GM19328 (cell line): ENCODE measurements at regions not wholly inside any gene's neighbourhood (a gene's known extent, or its start where the extent isn't known, plus 50 kb on each side); places are given as distances from the start of the nearest gene placed in this dataset.

Experiments
- ATAC-seq: cut with Tn5 transposase; IDR thresholded peaks from one replicate; pipeline ENCODE4 v1.9.1; 2021; ENCODE audit warnings: mild to moderate bottlenecking, moderate library complexity; ENCODE audit not compliant: unreplicated experiment

DNA sequence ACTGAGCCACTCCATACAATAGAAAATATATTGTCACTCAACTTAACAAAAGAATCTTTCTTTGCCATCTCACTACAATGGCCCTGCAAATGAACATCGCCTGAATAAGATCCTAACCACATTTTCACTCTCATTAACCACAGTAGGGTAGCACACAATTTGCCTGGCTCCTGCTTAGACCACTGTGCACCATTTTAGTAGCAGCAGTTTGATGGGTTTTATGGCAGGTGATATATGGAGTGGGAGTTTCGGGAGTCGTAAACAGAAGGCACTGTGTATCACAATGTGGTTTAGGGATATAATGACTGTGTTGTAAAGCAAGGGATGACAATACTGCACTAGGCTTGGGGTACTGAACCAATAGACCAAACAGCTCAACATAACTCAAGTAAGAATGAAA, 617.4 kb downstream of the BCL11A start:
- ATAC-seq = no peak

GRCh38 chr2:59935005-59935404, 618.4 kb downstream of the BCL11A start:
- ATAC-seq = no peak

- no peak for ATAC-seq
These were observed 619.5 kb downstream of the BCL11A start for GRCh38 chr2:59933948-59934347.

GRCh38 chr2:59932341-59932740, 621.1 kb downstream of the BCL11A start:
- no peak for ATAC-seq

GRCh38 chr2:59930430-59930829, 623.0 kb downstream of the BCL11A start:
- no peak for ATAC-seq

GRCh38 chr2:59926731-59927130, 626.7 kb downstream of the BCL11A start:
- ATAC-seq = no peak

GRCh38 chr2:59925321-59925720, 628.1 kb downstream of the BCL11A start:
- no peak for ATAC-seq

GRCh38 chr2:59924346-59924745, 629.1 kb downstream of the BCL11A start:
- no peak for ATAC-seq

DNA sequence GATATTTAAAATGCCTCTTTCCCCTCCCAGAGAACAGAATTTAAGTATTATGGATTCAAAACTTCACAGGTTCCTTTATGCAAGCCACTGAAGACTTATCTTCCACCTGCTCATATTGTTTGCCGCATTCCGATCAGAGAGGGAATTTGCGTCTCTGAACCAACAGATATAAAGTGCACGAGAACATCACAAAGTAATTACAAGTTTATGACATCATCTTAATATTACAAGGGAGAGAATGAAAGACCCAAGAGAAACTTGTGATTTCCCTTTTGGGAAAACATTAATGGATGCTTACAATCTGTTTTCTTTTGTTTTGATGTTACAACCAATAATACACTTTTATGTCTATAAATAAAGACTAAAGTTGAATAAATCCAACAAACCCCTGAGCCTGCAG, 631.0 kb downstream of the BCL11A start:
- ATAC-seq = no peak

DNA sequence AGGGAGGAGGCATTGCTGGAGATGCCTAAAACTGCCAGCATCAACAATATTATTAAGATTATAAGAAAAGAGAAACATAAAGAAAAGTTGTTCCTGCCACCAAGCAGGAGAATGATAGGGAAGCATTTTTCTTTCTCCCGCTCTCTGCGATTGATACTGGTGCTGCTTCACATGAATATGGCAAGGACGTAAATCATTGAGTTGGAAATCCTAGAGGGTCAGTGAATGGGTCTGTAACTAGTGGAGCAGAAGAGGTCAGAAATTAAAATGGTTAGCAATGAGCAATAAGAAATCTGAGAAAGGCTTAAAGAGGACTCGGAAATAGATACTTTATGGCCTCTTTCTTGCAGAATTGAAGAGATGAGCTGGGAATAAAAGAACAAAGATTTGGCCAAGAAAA, 631.7 kb downstream of the BCL11A start:
- no peak for ATAC-seq

- no peak for ATAC-seq
These were observed 632.5 kb downstream of the BCL11A start for GRCh38 chr2:59920961-59921360.

- ATAC-seq = no peak
These were observed 633.1 kb downstream of the BCL11A start for GRCh38 chr2:59920307-59920706.

DNA sequence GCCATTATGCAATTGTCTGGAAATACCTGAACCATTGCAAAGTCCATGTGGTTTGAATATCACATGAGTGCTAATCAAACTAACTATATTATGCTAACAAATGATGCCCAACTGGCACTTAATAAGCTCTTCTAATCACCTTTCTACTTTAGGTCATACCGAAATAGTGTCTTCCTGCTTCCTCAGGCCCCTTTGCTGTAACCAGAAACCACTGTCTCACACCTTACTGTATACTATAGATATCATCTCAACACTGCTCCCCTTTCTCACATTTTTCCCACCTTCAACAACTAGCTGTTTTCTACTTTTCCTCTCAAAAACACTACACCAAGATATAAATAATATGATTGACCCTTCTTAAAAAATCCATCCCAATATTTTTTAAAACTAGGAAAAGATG, 633.9 kb downstream of the BCL11A start:
- ATAC-seq = no peak

DNA sequence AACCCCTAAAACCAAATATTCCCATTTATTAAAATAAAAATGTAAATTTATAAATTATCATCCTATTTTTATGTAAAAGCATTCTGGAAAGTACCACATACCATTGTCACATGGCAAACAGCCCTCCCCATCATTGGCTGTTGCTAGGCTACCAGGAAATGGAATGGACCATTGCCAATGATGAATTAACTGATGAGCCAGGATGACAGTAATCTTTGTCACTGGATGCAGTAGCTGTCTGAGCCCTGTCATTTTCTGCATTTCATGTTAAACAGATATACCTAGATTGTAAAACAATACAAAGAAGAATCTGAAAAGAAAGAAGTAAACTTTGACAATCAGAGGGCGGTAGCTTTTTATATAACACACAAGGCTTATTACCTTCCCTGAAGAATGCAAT, 641.4 kb downstream of the BCL11A start:
- no peak for ATAC-seq

- ATAC-seq = no peak
These were observed 643.3 kb downstream of the BCL11A start for GRCh38 chr2:59910166-59910565.

DNA sequence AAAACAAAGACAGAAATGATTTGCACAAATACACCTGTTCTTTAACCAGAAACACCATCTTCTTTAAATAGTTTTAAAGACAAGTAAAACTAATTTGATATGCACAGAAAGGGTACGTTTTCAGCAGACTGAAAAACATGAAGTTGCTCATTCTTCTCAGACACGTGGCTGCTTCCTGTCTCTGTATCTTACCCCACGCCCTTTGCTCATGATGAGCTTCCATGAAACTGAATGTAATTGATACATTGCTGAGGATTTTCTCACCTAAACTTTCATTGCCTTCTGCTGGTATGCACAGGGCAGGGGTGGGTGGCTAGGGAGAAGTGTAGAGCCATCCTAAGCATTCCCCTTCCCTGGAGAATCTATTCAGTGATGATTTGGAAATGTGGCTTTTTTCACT, 644.3 kb downstream of the BCL11A start:
- no peak for ATAC-seq

DNA sequence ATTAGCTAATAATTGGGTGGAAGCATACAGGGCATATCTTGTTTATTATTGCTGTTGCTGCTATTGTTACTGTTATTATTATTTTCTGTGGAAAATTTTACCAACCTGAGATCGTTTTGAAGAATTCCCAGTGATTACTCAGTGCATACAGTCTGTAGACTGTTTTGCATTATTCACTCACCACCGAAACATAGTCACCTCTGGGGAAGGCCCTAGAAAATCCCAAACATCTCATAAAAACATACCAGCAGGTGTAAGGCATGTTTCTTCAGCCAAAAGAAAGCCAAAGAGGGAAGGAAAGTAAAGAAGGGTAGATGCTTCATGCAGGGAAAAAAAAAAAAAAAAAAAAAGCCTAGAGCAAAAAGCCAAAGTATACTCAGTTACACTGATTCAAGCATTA, 647.7 kb downstream of the BCL11A start:
- ATAC-seq = no peak

GRCh38 chr2:59903994-59904544, 649.4 kb downstream of the BCL11A start:
- ATAC-seq = no peak

GRCh38 chr2:59900728-59901452, 652.6 kb downstream of the BCL11A start:
- ATAC-seq = no peak

DNA sequence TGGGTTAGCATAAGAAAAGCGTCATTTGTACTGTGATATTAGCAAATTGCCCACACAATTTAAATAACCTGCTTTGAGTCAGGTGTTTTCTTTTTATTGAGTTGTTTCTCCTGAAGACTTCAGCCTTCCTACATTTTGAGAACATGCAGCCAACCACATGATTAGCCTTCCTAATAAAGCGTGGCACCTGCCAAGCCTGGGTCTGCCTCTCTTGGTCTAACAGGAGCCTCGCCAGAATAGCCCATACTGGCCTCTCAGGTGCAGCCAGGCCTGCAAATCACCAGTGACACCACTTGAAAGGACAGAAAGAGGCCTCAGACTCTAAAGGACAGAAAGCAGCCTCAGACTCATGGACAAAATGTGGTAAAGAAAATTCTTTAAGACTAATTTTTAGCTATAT, 653.8 kb downstream of the BCL11A start:
- ATAC-seq = no peak

GRCh38 chr2:59896499-59897245, 656.8 kb downstream of the BCL11A start:
- ATAC-seq = no peak

DNA sequence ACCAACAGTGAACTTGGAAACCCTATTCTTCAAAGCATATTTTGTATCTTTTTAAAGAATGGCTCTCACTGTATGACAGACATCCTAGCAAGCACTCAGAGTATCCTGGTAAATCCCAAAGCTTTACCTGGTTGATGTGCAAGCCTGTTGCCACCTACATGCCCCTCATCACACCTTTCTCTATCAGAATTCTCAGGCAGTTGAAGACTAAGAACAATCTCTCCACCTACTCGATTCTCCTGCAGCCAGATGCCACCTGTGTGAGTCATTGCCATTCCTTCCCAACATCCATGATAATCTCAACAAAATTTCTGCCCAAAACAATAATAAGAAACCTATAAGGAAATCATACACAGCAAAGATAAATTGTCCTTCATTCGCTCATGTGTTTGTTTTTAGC, 659.8 kb downstream of the BCL11A start:
- ATAC-seq = no peak
